GM23338 (cell line): ENCODE measurements at regions not wholly inside any gene's neighbourhood (a gene's known extent, or its start where the extent isn't known, plus 50 kb on each side); places are given as distances from the start of the nearest gene placed in this dataset.

Experiments used
- ATAC-seq: fragments of 200-7000 bp; cut with Tn5 transposase; 3 replicates; pipeline ENCODE4 v1.9.1; 2020
- DNase-seq: peaks from one replicate; pipeline ENCODE4 v3.0.0-alpha.2; 2015; ENCODE audit warnings: low spot score
- H2AFZ ChIP-seq: fragments of 200-600 bp; sonication (generic); 2 replicates; pipeline ENCODE4 v1.8.0; 2016; ENCODE audit warnings: antibody characterized with exemption, mild to moderate bottlenecking, moderate library complexity
- H3F3A ChIP-seq: fragments of 200-600 bp; sonication (generic); replicated peaks from 2 replicates; pipeline ENCODE4 v1.8.0; 2017; ENCODE audit warnings: antibody characterized with exemption, mixed run types, low read depth
- H3K27ac ChIP-seq: fragments of 200-600 bp; sonication (generic); 2 replicates; pipeline ENCODE4 v1.6.1; 2016; ENCODE audit warnings: low read depth
- H3K27me3 ChIP-seq: fragments of 200-600 bp; sonication (generic); 2 replicates; pipeline ENCODE4 v1.8.0; 2016; ENCODE audit warnings: mild to moderate bottlenecking, mixed run types, moderate library complexity; ENCODE audit not compliant: insufficient read depth
- H3K36me3 ChIP-seq: fragments of 200-600 bp; sonication (generic); 2 replicates; pipeline ENCODE4 v1.8.0; 2016; ENCODE audit warnings: mild to moderate bottlenecking; ENCODE audit not compliant: insufficient read depth
- H3K4me1 ChIP-seq: fragments of 200-600 bp; sonication (generic); 2 replicates; pipeline ENCODE4 v1.8.0; 2016; ENCODE audit warnings: mild to moderate bottlenecking, moderate library complexity; ENCODE audit not compliant: insufficient read depth
- H3K4me2 ChIP-seq: fragments of 200-600 bp; sonication (generic); 2 replicates; pipeline ENCODE4 v1.7.1; 2017; ENCODE audit warnings: mixed run types
- H3K4me3 ChIP-seq: fragments of 200-600 bp; sonication (generic); 2 replicates; pipeline ENCODE4 v1.6.1; 2016; ENCODE audit warnings: mixed run types
- H3K79me2 ChIP-seq: fragments of 200-600 bp; sonication (generic); replicated peaks from 2 replicates; pipeline ENCODE4 v1.8.0; 2017; ENCODE audit warnings: mild to moderate bottlenecking; ENCODE audit not compliant: insufficient read depth
- H3K9me2 ChIP-seq: fragments of 200-600 bp; sonication (generic); 2 replicates; pipeline ENCODE4 v1.8.0; 2017; ENCODE audit not compliant: insufficient read depth
- H4K20me1 ChIP-seq: fragments of 200-600 bp; sonication (generic); replicated peaks from 2 replicates; pipeline ENCODE4 v1.8.0; 2017; ENCODE audit warnings: mild to moderate bottlenecking; ENCODE audit not compliant: insufficient read depth
- H3K27ac Mint-ChIP-seq: 2 replicates; pipeline ENCODE4 v1.8.0; 2020; ENCODE audit warnings: inconsistent platforms, mild to moderate bottlenecking, moderate library complexity, mixed read lengths
- H3K27me3 Mint-ChIP-seq: 3 replicates; pipeline ENCODE4 v1.8.0; 2022; ENCODE audit warnings: low read depth, mild to moderate bottlenecking, moderate library complexity, mixed read lengths, inconsistent platforms; ENCODE audit not compliant: insufficient read depth, poor library complexity
- H3K36me3 Mint-ChIP-seq: 3 replicates; pipeline ENCODE4 v1.8.0; 2021; ENCODE audit warnings: low read depth, mild to moderate bottlenecking, inconsistent platforms, moderate library complexity, mixed read lengths
- H3K4me1 Mint-ChIP-seq: 3 replicates; pipeline ENCODE4 v1.8.0; 2020; ENCODE audit warnings: mild to moderate bottlenecking, inconsistent platforms, mixed read lengths
- H3K4me3 Mint-ChIP-seq: 3 replicates; pipeline ENCODE4 v1.8.0; 2021; ENCODE audit warnings: moderate library complexity, mild to moderate bottlenecking, inconsistent platforms, mixed read lengths
- H3K9me3 Mint-ChIP-seq: 3 replicates; pipeline ENCODE4 v1.8.0; 2020; ENCODE audit warnings: moderate library complexity, mild to moderate bottlenecking, inconsistent platforms, mixed read lengths
- CREB1 ChIP-seq: fragments of 250-450 bp; sonication (Bioruptor Pico); IDR thresholded peaks from 2 replicates; pipeline ENCODE4 v1.5.0; 2020; ENCODE audit warnings: low read depth, mild to moderate bottlenecking, moderate library complexity
- CTCF ChIP-seq, 2 experiments: fragments of 200-600 bp in 1 of 2; sonication (generic) in 1 of 2; conservative IDR thresholded peaks; 2 replicates each; pipeline versions ENCODE4 v1.5.1 to v1.6.1; 2016 to 2017; ENCODE audit warnings: antibody characterized with exemption in 2 of 2, low read depth in 2 of 2, mild to moderate bottlenecking in 2 of 2, moderate library complexity in 1 of 2
- EZH2 ChIP-seq: fragments of 200-600 bp; sonication (generic); IDR thresholded peaks from one replicate; pipeline ENCODE4 v1.8.0; 2017; ENCODE audit warnings: antibody characterized with exemption, mild to moderate bottlenecking, low read depth; ENCODE audit not compliant: unreplicated experiment
- EZH2phosphoT487 ChIP-seq: fragments of 200-600 bp; sonication (generic); IDR thresholded peaks from one replicate; pipeline ENCODE4 v1.8.1; 2018; ENCODE audit warnings: antibody characterized with exemption; ENCODE audit not compliant: unreplicated experiment
- JUNB ChIP-seq: IDR thresholded peaks from one replicate; pipeline ENCODE4 v1.6.1; 2016; ENCODE audit warnings: antibody characterized with exemption; ENCODE audit not compliant: unreplicated experiment
- NANOG ChIP-seq: IDR thresholded peaks from 2 replicates; pipeline ENCODE4 v1.6.1; 2016; ENCODE audit warnings: antibody characterized with exemption, borderline replicate concordance
- POLR2AphosphoS5 ChIP-seq: IDR thresholded peaks from 2 replicates; pipeline ENCODE4 v1.6.1; 2016; ENCODE audit warnings: antibody characterized with exemption, low read depth
- STAT1 ChIP-seq: IDR thresholded peaks from one replicate; pipeline ENCODE4 v1.6.1; 2016; ENCODE audit warnings: antibody characterized with exemption; ENCODE audit not compliant: unreplicated experiment
- ZNF114 ChIP-seq: fragments of 250-450 bp; sonication (Bioruptor Pico); IDR thresholded peaks from 2 replicates; pipeline ENCODE4 v1.5.0; 2020; ENCODE audit warnings: mild to moderate bottlenecking, moderate library complexity
- ZNF331 ChIP-seq: fragments of 250-450 bp; sonication (Bioruptor Pico); IDR thresholded peaks from 2 replicates; pipeline ENCODE4 v1.5.0; 2020; ENCODE audit warnings: low read depth, mild to moderate bottlenecking, moderate library complexity
- TF ChIP-seq, protein P1 (sequence below): IDR thresholded peaks from one replicate; pipeline ENCODE4 v1.6.1; 2018; ENCODE audit warnings: antibody characterized with exemption; ENCODE audit not compliant: unreplicated experiment
- TF ChIP-seq, protein P2 (sequence below): IDR thresholded peaks from 2 replicates; pipeline ENCODE4 v1.6.1; 2016; ENCODE audit warnings: antibody characterized with exemption
- TF ChIP-seq, protein P3 (sequence below): fragments of 250-450 bp; sonication (Bioruptor Pico); IDR thresholded peaks from 2 replicates; pipeline ENCODE4 v1.5.0; 2020; ENCODE audit warnings: mild to moderate bottlenecking, moderate library complexity

GRCh38 chr7:54292171-54292925 is 249.8 kb upstream of the VSTM2A start:
- H3K9me2 ChIP-seq: peaks cover 3% of the 10 kb centered on the region; the same call in 1 of the 2 replicates
- peaks cover 13% of the 10 kb centered on the region for H3K4me1 Mint-ChIP-seq
- peak; percentile 100 for ATAC-seq
- no peaks in the 10 kb centered on the region for H3F3A ChIP-seq
- H3K27me3 Mint-ChIP-seq: peaks cover 4% of the 10 kb centered on the region
- TF ChIP-seq STAT1 (no peak), NANOG (no peak), ZNF114 (no peak), EZH2phosphoT487 (no peak), JUNB (no peak), EZH2 (no peak), POLR2AphosphoS5 (no peak), ZNF331 (CRISPR knock-in tag) (no peak), CTCF (conservative IDR thresholded peaks at IDR 0.05; ENCODE audit: low read depth in 2 of 2) (peak in 1 of 2 experiments; percentile 33; a peak in 2 of 4 replicates), CREB1 (CRISPR knock-in tag) (no peak)
- TF ChIP-seq, protein P1, sequence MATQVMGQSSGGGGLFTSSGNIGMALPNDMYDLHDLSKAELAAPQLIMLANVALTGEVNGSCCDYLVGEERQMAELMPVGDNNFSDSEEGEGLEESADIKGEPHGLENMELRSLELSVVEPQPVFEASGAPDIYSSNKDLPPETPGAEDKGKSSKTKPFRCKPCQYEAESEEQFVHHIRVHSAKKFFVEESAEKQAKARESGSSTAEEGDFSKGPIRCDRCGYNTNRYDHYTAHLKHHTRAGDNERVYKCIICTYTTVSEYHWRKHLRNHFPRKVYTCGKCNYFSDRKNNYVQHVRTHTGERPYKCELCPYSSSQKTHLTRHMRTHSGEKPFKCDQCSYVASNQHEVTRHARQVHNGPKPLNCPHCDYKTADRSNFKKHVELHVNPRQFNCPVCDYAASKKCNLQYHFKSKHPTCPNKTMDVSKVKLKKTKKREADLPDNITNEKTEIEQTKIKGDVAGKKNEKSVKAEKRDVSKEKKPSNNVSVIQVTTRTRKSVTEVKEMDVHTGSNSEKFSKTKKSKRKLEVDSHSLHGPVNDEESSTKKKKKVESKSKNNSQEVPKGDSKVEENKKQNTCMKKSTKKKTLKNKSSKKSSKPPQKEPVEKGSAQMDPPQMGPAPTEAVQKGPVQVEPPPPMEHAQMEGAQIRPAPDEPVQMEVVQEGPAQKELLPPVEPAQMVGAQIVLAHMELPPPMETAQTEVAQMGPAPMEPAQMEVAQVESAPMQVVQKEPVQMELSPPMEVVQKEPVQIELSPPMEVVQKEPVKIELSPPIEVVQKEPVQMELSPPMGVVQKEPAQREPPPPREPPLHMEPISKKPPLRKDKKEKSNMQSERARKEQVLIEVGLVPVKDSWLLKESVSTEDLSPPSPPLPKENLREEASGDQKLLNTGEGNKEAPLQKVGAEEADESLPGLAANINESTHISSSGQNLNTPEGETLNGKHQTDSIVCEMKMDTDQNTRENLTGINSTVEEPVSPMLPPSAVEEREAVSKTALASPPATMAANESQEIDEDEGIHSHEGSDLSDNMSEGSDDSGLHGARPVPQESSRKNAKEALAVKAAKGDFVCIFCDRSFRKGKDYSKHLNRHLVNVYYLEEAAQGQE: no peak
- TF ChIP-seq, protein P2, sequence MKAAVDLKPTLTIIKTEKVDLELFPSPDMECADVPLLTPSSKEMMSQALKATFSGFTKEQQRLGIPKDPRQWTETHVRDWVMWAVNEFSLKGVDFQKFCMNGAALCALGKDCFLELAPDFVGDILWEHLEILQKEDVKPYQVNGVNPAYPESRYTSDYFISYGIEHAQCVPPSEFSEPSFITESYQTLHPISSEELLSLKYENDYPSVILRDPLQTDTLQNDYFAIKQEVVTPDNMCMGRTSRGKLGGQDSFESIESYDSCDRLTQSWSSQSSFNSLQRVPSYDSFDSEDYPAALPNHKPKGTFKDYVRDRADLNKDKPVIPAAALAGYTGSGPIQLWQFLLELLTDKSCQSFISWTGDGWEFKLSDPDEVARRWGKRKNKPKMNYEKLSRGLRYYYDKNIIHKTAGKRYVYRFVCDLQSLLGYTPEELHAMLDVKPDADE: no peak
- TF ChIP-seq, protein P3, sequence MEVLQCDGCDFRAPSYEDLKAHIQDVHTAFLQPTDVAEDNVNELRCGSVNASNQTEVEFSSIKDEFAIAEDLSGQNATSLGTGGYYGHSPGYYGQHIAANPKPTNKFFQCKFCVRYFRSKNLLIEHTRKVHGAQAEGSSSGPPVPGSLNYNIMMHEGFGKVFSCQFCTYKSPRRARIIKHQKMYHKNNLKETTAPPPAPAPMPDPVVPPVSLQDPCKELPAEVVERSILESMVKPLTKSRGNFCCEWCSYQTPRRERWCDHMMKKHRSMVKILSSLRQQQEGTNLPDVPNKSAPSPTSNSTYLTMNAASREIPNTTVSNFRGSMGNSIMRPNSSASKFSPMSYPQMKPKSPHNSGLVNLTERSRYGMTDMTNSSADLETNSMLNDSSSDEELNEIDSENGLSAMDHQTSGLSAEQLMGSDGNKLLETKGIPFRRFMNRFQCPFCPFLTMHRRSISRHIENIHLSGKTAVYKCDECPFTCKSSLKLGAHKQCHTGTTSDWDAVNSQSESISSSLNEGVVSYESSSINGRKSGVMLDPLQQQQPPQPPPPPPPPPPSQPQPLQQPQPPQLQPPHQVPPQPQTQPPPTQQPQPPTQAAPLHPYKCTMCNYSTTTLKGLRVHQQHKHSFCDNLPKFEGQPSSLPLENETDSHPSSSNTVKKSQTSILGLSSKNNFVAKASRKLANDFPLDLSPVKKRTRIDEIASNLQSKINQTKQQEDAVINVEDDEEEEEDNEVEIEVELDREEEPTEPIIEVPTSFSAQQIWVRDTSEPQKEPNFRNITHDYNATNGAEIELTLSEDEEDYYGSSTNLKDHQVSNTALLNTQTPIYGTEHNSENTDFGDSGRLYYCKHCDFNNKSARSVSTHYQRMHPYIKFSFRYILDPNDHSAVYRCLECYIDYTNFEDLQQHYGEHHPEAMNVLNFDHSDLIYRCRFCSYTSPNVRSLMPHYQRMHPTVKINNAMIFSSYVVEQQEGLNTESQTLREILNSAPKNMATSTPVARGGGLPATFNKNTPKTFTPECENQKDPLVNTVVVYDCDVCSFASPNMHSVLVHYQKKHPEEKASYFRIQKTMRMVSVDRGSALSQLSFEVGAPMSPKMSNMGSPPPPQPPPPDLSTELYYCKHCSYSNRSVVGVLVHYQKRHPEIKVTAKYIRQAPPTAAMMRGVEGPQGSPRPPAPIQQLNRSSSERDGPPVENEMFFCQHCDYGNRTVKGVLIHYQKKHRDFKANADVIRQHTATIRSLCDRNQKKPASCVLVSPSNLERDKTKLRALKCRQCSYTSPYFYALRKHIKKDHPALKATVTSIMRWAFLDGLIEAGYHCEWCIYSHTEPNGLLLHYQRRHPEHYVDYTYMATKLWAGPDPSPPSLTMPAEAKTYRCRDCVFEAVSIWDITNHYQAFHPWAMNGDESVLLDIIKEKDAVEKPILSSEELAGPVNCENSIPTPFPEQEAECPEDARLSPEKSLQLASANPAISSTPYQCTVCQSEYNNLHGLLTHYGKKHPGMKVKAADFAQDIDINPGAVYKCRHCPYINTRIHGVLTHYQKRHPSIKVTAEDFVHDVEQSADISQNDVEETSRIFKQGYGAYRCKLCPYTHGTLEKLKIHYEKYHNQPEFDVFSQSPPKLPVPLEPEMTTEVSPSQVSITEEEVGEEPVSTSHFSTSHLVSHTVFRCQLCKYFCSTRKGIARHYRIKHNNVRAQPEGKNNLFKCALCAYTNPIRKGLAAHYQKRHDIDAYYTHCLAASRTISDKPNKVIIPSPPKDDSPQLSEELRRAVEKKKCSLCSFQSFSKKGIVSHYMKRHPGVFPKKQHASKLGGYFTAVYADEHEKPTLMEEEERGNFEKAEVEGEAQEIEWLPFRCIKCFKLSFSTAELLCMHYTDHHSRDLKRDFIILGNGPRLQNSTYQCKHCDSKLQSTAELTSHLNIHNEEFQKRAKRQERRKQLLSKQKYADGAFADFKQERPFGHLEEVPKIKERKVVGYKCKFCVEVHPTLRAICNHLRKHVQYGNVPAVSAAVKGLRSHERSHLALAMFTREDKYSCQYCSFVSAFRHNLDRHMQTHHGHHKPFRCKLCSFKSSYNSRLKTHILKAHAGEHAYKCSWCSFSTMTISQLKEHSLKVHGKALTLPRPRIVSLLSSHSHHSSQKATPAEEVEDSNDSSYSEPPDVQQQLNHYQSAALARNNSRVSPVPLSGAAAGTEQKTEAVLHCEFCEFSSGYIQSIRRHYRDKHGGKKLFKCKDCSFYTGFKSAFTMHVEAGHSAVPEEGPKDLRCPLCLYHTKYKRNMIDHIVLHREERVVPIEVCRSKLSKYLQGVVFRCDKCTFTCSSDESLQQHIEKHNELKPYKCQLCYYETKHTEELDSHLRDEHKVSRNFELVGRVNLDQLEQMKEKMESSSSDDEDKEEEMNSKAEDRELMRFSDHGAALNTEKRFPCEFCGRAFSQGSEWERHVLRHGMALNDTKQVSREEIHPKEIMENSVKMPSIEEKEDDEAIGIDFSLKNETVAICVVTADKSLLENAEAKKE (CRISPR knock-in tag): peak; percentile 93
- H3K79me2 ChIP-seq: no peaks in the 10 kb centered on the region
- H3K4me3 Mint-ChIP-seq: no peak overlapping the region
- H3K9me3 Mint-ChIP-seq: peaks cover 17% of the 10 kb centered on the region
- H3K27ac Mint-ChIP-seq: peak overlapping the region; percentile 51; the same call in 1 of the 2 replicates
- H3K4me2 ChIP-seq: peak overlapping the region; percentile 30; the same call in 1 of the 2 replicates
- DNase-seq: peak; percentile 87
- H3K4me1 ChIP-seq: peaks cover 6% of the 10 kb centered on the region; the same call in 1 of the 2 replicates
- no peaks in the 10 kb centered on the region for H4K20me1 ChIP-seq
- no peaks in the 10 kb centered on the region for H3K27me3 ChIP-seq
- peaks cover 7% of the 10 kb centered on the region; the same call in 2 of the 3 replicates for H3K36me3 Mint-ChIP-seq
- H2AFZ ChIP-seq: peak overlapping the region; percentile 16; the same call in 1 of the 2 replicates
- H3K4me3 ChIP-seq: no peak overlapping the region
- peaks cover 4% of the 10 kb centered on the region; the same call in 1 of the 2 replicates for H3K36me3 ChIP-seq
- H3K27ac ChIP-seq: peak overlapping the region; percentile 59
